HG03342 (cell line): ENCODE measurements at regions not wholly inside any gene's neighbourhood (a gene's known extent, or its start where the extent isn't known, plus 50 kb on each side); places are given as distances from the start of the nearest gene placed in this dataset.

Experiments used
- ATAC-seq: cut with Tn5 transposase; IDR thresholded peaks from one replicate; pipeline ENCODE4 v1.9.1; 2021; ENCODE audit warnings: mild to moderate bottlenecking, moderate library complexity; ENCODE audit not compliant: unreplicated experiment

DNA sequence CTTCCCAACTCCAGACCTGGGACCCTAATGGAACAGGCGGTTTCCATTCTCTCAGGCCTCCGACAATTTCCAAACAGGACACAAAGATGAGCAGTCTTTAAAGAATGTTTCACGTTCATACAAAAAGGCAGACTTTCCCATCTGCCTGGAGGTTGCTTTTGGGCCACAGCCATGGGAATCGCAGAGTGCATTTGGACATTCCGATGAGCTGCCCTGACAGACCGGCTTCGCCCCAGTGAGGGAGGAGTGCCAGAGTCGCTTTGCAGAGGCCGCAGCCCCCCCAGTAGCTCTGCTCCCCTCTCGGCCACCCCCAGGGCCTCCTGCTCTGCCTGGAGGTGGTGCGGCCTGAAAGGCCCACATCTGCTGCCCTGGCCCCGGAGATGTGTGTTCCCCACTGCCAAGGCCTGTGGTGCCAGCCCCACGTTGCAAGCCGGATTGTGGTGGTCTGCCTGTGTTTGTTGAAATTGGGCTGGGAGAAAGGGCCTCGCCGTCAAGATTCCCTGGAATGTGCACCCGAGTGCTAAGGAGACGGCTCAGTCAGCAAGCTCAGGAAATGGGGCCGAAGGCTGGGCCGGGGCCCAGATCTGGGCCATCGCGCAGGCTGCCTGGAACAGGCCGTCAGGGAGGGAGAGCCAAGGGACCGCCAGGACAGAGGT, 89.8 kb downstream of the C16orf95 start:
- ATAC-seq = no peak

DNA sequence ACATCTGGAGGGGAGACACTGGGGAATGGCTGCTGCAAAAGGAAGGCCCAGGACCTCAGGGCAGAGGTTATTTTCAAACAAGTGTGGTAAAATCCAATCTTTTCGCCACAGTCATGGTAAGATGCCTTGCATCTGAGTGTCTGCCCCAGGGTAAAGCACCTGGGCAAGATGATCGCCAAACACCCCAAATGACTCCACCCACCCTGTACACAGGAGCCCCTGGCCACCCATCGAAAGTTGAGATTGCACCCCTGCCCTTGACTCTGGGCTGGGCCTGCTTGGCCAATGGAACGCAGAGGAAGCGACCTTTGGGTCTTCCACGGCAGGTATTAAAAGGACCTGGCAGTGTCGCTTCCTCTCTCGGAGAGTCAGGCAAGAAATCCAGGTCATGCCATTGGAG, 88.8 kb downstream of the C16orf95 start:
- ATAC-seq = no peak

DNA sequence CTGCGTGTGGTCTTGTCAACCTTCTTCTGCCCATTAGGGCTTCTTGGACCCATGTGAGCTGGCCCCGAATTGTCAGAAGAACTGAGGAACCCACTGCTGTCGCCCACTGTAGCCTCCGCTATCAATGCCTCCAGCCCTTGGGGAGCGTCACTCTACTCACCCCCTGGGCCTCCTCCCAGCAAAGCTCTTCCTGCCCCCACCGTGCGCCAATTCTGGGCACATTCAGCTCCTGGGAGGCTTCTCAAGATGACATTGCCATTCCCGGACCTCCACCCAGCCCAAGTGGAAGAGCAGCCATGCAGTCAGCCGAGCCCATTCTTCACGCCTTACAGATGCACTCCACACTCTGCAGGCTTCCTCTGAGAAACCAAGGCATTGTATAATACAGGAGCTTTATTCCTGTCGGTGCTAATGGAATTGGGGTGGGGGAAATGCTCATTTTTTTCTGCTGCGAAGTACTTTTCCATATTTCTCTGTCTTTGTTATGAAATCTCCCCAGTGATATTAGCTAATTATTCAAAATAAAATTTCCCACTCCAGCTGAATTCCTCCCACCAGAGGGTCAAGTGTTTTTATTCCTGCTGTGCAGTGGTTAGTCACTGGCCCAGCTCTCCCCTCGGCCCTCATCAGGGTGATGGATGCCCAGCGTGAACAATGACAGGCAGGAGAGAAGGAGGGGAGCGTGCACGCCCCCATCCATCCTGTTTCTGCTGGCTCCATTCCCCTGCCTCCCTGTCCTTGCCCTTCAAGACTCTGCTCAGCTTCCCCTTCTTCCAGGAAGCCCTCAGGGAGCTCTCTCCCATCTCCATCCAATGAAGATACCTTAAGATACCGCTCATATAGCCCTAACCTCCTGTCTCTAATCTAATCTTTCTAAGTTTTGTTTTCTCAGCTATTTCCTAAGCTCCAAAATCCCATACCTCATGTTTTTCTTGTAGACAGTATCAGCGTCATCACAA, 87.7 kb downstream of the C16orf95 start:
- no peak for ATAC-seq

DNA sequence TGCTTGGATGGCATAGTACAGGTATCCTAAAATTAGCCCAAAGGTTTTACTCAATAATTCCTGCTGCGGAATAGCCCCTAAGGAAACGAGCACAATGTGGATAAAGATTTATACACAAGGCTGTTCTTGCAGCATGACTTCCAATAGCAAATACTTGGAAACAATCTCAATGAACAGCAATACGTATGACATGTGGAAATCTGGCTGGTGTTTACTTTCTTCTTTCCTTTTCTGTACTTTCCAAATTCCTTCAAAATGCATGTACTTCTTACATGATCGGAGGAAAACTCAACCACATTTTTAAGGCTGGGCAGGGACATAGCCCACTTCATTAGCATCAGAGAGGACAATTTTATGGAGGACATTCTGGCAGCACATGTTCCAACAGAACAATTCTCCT, 86.6 kb downstream of the C16orf95 start:
- ATAC-seq = no peak

DNA sequence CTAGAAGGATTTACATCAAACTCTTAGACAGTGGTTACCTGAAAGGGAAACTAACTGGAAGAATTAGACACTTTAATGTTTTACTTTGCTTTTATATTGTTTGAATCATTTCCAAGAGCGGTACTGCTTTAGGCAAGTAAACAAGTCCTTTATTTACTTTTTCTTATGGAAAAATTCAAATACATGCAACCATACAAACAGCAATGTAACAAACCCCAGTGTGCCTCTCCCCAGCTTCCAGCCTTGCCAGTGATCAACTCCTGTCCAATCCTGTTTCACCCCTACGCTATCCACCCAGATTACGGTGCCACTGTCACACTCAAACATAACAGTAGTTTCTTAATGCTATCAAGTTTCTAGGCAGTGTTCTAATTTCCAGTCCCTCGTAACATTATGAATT, 85.9 kb downstream of the C16orf95 start:
- no peak for ATAC-seq

DNA sequence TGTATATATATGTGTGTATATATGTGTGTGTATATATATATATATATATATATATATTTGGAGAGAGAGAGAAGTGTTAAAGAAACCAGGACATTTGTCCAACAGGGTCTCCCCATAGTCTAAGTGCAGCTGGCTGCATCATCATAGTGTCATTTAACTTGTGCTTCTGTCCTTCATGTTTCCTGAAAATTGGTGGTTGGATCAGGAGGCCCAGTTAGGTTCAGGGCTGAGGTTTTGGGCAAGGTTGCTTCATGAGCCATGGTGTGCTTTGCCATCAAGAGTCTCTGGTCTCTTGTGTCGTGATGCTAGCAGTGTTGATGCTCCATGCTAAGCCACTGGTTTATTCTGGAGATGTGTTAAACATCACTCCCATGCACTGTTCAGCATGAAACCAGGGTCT, 85.3 kb downstream of the C16orf95 start:
- no peak for ATAC-seq

DNA sequence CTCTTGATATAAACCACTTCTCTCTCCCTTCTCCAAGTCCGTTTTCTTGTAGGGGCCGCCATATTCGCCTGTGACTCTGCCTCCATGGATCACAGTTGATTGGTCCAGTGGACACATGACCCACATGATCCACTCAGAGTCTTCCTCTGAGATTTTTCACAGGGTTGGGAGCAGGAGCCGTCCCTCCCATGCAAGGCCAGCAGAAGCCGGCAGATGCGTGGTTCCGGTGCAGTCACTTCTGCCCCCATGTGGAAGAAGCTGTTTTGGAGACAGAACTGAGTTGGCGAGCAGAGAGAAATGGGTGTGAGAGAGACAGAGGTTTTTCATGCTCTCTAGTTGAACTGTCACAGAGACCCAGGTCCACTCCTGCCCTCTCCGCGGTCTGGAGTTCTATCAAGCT, 83.3 kb downstream of the C16orf95 start:
- no peak for ATAC-seq

DNA sequence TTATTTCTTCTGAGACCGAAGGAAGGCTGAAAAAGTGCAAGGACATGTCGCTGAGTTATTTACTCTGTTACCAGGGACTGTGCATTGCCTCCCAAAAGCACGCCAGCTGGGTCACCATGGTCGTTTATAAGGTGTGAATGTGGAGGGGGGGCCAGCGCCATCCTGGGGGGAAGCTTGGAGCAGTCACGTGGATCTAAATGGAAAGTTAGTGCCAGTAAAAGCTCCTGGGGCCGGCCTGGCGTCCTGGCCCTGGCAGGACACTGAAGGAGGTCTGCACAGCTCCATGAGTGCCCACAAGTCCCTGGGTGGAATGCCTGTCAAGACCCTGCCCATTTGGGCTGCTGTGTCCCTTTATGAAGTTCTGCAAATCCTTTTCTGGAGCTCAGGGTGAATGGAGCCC, 82.6 kb downstream of the C16orf95 start:
- ATAC-seq = no peak

DNA sequence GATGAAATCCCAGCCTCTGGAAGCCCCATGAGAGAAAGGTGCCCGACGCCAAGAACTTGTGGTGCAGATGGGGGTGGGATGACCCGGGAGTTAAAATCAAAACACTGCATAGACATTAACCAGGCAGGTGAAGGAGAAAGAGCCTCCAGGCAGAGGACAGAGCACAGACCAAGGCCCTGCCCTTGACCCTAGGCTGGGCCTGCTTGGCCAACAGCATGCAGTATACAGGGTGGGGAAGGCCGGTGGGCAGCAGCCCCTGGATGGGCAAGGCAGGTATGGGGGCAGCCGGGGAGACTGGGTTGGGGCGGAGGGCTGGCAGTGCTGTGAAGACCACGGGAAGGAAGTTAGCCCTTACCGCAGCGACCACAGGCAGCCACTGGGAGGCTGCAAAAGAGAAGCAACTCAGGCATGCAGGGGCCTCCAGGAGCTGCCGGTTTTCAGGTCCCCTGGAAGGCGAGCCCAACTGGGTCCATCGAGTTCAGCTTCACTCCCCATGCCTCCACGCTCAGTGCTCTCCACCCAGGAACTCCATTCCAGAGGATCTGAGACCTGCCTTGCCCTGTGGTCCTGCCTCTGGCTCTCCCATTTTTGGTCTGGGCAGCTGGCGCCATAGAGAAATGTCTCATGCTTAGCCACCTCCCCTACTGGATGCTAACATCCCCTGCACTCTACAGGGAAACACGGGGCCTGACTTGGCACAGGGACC, 81.2 kb downstream of the C16orf95 start:
- no peak for ATAC-seq

DNA sequence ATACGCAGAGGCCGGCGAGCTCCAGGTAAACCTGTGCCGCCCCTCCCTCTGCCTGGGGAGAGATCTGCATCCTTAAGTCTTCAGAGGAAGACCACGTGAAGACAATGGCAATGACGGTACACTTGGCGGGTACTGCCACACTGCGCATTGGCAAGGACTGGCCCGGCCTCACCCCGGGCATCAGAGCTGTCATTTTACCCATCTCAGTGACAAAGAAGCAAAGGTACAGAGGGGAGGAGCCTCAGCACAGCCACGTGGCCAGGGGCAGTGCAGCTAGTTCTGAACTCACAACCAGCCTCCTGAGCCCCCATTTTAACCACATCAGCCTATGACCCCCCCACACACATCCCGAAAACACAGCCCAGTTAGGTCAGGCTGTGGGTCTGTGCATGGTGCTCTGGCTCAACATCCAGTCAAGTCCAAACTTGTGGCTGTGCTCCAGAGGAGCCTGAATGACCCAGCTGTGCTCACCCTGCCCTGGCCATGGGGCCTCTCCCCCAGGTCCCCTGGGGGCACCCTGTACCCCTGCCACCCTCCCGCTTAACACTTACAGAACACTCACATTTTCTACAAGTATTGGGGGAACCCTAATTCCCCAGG, 80.6 kb downstream of the C16orf95 start:
- no peak for ATAC-seq

DNA sequence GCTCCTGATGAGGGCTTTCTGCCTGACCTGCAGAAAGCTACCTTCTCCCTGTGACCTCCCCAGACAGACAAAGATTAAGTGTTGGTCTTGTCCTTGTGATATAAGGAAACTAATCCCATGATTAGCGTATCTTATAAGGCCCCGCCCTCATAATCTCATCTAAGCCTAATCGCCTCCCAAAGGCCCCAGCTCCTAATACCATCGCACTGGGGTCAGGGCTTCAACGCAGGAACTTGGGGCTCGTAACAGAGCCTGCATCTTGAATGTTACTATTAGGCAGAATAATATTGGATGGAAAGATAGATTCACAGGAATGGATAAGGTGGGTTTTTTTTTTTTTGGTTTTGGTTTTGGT, 78.9 kb downstream of the C16orf95 start:
- no peak for ATAC-seq

DNA sequence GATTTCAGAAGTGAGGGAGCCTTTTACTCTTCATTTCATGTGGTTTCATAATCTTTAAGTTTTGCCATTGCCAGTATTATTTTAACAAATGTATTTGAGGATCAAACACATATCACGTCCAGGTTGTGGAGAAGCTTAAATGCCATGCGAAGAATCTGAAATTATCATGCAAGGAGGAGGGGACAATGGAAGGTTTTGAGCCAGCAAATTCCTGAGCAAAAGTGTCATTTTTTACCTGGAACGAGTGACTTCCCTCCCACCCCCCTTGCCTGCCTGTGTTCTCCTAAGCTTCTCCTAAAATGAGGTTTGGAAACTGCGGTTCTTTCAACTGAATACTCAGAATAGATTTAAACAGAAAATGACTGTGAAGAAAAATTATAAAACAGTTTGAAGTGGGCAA, 77.6 kb downstream of the C16orf95 start:
- ATAC-seq = no peak

DNA sequence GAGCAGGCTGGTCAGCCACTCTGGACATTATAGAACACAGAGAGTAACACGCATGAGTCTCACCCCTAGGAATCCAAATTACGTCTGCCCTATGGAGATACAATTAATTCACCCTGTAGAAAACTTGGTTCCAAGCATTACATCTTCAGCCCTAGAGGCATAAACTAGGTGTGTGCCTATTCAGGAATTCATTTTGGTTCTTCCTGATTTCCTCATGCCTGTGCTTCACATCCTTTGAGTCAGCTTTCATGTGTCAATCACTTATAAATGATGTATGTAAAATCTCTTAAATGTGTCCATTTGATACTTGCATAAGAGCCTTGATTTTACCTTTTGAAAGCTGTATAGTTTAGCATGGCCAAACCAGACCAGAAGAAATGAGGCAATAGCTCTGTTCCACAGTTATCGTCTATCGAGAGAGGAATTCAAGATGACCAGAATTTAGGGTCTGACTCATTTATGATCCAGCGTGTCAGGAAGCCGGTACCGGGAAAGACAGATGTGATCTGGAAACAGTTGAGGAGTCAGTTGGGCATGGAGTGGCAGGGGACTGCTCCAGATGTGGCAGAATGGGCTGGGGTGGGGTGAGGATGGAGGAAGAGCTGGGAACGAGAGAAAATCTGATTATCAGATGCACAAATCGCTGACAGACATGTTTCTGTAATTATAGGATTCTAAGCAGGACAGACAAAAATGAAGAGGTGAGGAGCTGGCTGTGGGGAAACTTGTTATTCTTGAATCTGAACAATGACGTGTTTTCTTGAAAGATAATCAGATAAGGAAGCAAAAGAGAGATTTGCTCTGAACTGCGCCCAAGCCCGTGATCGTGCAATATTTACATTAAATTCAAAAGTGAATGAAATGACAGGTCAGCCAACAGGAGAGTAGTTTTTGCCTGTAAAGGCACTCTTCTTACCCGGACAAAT, 76.7 kb downstream of the C16orf95 start:
- no peak for ATAC-seq

DNA sequence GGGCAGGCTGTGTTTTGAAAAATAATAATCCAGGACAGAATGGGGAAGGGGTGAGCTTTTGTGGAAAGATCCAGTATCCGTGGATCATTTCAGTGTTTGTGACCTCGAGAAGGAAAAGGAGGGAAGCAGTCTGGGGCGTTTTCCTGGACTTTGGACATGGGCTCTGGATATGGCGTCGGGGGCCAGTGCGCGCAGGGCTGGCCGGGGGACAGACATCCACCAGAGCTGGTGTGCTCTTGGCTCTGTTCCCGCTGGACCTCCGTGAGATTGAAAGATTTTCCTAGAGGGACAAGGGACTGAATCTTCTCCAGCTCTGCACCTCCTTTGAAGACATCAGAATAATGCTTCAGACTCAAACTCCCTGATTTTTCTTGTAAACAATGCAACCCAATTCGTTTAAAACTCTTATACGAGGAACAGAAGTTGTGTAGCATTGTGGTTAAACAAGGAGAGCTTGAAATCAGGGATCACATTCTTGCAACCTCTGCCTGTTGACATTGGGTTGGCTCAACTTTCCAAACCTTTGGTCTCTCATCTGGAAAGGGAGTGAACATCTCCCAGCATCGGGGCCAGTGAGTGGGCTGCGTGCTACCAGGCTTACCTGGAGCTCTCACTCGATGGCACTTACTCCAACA, 75.9 kb downstream of the C16orf95 start:
- ATAC-seq = no peak

DNA sequence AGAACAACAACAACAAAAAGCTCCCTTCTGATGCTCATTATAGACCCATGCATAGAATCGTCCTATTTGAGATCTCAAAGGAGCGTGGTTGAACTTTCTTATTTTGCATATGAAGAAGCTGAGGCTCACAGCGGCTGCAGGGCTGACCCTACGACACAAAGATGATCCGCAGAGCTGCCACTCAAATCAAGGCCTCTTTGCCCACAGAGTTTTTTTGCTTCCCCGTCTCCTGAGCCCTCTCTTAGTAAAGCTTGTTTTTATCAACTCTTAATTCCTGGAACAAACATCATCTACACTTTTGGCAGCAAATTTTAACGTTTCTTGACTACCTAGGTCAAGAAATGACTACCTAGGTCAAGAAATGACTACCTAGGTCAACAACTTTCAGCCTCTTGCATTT, 73.7 kb downstream of the C16orf95 start:
- ATAC-seq = no peak

DNA sequence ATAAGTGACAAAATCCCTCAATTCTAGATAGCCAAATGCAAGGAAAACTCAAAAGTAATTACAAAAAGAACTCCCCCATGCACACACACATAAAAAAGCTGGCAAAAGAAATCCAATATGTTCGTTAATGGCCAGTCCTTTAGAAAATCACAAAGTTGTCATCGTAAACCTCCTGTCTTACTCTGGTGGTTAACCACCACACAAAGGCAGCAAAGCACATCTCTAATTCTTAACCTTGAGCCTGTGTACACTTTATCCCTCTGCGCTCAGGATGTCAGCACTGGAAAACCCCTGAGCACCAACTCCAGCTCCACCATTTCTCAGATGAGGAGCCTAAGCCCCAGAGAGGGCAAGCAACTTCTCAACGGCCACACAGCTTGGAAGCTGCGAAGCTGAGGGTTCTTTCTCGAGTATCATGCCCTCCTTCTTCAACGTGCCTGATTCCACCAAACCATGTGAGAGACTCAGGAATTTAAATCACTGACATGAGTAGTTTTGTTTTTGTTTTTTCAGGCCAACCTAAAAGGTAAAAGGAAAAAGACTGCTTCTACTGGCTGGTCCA, 72.5 kb downstream of the C16orf95 start:
- no peak for ATAC-seq

DNA sequence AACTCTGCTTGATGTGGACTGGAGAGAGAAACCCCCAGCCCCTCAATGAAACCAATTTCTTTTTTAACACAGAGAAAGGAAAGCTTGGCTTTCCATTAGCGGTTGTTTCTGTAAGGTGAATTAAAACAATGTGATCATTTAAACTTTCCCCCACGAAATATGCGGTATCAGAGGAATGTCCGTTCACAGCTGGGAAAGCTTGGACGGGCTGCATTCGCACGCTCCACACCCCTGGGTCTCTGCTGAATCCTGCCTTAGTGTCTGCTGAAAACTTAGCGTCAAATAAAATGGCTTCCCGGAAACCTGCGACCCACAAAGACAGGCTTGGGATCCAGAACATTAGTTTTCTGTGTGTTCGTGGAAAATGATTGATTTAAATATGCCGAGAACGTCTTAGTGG, 71.7 kb downstream of the C16orf95 start:
- no peak for ATAC-seq

DNA sequence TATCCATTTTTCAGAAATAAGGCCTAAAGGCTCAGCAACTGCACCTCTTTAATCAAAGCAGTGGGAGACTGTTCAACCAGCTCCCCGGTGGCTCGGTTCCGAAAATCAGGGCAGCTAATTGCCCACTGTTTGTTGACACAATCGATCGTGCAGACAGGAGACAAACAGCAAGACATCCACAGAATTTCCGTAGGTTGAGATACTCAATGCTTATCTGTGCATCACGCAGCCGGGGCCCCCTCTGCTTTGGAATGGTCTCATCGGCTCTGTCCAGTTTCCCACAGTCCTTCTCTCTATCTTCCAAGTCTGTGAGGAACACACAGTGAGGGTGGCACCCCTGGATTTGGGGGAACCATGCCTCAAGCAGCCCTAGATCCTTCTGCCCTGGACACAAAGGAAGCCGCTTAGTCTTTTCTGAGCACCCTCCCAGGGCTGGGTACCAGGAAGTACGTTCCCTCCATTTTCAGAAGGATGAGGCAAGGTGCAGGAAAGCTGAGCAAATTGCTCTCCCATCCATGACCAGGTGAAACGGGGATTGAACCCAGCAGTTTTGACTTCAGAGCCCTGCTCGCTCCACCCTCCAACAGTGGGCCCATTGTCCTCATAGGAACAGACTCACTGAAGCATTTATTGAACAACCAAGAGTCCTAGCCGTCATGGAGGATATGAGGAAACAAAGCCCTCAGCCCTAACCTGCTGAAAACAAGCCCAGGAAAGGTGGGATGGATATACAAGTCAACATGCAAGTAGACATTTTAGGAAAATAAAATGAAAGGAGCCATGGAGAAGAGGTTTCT, 70.7 kb downstream of the C16orf95 start:
- ATAC-seq = no peak

DNA sequence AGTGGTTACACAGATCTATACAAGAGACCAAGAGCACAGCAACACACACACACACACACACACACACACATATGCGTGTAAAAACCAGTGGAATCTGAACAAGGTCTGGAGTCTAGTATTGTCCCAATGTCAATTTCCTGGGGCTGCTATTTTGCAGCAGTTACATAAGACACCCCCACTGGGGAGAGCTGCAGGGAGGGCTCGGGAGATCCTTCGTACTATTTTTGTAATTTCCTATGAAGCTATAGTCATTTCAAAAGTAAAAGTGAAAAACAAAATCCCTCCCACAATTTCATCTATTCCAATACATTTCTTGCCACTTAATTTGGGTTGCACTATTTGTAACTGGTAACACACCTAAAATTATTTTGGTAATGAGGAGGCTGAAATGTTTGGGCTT, 68.5 kb downstream of the C16orf95 start:
- ATAC-seq = no peak
